HG03520 (cell line): ENCODE measurements at regions not wholly inside any gene's neighbourhood (a gene's known extent, or its start where the extent isn't known, plus 50 kb on each side); places are given as distances from the start of the nearest gene placed in this dataset.

ENCODE experiments used
- ATAC-seq: cut with Tn5 transposase; IDR thresholded peaks from one replicate; pipeline ENCODE4 v1.9.1; 2021; ENCODE audit warnings: mild to moderate bottlenecking, moderate library complexity; ENCODE audit not compliant: unreplicated experiment

DNA sequence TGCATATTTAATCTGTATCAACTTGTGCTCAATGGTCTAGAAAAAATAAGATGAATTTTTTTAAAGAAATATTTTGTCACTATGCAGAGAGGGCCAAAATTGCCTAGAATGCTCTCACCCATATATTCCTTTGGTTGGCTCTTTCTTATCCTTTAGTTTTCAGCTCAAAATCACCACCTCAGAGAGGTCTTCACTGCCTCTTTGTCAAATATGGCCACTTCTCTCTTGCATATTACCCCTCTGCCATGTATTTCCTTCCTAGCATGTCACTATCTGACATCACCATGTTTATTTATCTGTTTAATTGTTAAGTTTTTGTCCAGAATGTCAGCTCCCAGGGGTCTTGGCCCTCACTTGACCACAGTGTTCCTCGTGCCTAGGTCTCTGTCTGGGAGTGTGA, 535.2 kb upstream of the CDH2 start:
- no peak for ATAC-seq

DNA sequence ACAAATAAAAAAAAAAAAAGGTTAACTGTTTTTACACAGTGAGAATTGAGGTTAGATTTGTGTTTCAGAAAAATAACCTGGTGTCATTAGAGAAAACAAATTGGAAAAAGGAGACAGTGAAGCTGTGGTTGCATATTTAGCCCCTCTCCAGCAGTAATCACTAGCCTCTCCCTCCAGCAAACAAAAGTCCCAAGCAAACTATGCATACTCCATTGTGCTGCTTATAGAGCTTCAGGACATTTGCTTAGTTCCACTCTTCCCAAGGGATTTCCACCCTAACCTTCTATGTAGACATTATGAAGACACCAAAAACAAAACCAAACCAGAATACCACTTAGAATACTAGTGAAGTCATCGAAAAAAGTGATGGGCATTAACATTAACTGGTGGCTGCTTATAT, 534.2 kb upstream of the CDH2 start:
- ATAC-seq: no peak

- no peak for ATAC-seq
Observed at GRCh38 chr18:28707006-28707405, 530.1 kb upstream of the CDH2 start.

- ATAC-seq: no peak
Observed at GRCh38 chr18:28706397-28706796, 529.5 kb upstream of the CDH2 start.

DNA sequence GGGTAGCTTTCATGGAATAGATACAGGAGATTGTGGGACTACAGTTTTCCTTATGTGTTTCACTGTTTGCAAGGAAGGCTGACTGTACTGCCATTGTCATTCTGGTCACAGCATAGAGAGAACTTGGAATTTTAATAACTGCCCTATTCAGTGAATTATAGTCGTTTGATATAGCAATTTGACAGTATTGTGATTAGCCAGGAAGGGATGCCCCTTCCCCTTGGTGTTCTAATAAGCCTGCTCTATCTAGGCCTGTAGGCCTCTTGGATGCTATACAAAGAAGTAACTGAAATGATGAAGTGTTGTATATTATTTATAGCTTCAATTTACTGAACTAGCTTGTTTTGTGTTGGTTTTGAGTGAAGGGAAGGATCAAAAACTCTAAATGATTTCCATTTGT, 528.6 kb upstream of the CDH2 start:
- ATAC-seq: no peak

GRCh38 chr18:28692337-28692736, 515.4 kb upstream of the CDH2 start:
- ATAC-seq: no peak

DNA sequence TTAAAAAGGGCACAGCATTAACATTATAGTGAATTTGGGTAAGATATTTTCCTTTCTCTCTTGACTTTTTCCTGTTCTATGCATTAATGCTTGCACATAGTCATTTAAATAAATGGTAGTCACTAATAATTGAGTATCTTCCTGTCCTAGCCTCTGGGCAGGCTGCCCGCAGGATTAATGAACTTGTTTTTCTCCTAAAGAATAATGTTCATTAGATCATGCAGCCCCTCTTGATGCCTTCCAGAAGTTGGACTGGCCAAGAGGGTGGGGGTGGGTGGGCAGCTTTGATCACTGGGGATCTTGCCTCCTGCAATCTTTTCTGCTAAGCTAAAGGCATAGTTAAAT, 514.5 kb upstream of the CDH2 start:
- no peak for ATAC-seq

DNA sequence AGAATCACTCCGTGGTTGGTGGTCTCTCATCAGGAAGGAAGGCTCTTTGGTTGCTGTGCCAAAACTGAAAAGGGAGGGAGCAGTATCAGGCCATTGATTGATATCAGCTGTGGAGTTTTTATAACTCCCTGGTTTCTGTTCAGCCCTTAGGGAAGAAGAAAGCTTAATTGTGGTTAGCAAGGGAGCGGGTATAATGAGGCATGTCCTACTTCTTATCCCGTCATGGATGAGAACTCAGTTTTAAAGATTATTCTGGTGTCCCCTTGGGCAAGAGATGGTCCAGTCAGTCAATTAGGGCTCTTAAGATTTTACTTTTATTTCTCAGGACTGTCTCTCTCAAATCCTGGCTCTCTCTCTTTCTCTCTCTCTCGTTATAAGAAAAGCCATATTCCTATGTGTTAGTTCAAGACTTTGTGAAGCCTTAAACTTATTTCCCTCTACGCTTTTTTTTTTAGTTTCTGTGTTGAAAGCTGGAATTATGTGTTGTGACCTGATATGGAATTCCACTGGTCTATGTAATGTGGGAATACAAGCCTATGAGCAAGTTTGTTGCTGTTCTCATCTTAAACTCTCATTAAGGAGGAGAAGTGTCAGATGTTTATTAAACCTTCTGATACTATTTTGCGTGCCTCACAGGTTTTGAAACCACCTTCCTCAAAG, 514.0 kb upstream of the CDH2 start:
- ATAC-seq: no peak

DNA sequence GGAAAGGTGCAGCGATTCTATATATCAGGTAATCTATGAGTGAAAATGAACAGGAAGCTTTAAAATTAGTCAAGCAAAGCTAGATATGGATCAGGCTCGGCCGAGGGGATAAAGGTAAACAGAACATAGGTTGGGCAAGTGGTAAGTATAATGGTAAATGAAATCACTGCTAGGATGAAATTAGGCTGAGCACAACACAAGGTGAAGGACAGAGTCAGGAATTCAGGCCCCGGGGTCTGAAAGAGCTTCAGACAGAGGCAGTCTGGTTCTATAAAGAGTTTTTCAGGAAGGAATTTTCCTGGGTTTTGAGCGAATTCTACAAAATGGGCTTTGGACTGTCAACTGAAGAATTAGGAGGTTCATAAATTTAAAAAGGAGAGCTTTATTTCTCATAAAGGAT, 513.2 kb upstream of the CDH2 start:
- ATAC-seq: no peak

DNA sequence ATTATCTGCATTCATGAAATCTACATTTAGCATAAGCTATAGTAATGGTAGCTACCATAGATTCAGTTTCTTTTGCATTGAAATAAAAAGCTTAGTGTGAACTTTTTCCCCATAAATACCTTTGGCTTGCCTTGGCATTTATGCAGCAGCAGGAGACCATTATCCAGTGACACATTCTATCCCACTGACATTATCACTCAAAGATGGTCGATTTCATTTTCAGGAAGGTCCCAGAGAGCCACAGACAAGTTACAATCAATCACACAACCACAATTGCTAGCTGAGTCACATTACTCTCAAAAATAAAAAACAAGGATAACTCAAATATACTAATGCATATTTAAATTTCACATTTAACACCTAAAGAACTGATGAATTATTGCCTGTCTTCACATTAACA, 512.7 kb upstream of the CDH2 start:
- no peak for ATAC-seq

DNA sequence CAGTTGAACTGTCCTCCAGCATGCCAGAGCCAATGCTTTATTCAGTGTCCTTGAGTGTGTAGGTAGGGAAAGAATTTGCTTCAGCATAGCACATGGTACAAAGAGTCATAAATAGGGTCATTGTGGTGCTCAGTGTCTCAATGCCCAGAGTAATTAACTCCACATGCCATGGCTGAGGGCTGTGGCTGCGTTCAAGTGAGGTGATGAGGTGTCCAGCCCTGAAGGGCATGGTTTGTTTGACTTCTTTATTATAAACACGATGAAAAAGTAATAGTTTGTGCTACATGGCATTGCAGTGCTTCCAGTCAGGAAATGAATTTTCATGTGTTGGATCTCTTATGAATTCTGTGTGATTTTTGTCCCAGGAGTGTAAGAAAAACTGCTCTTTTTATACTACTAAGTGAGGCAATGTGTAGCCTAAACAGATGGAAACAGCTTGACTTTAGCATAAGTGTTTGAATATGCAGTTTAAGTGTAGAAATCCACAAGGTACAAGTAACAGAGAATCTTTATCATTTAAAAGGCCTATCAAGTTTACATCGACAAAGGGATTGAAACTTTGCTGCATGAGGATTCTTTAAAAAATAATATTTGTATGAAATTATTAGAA, 507.9 kb upstream of the CDH2 start:
- no peak for ATAC-seq

DNA sequence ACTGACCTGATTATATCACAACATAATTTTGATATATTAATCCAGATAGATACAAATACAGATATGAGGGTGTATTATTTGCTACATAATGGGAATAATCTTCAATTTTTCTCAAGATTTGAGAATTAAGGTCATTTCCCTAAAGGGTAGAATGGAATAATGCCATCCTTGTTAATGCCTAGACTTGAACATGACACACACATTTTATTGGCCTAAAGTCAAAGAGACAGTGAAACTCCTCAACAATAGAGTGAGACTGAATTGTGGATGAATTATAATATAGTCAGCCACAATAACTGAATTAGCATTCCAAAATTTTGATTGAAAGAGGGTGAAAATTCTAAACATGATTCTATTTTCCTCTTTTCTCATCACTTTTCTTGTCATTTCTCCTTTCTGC, 506.0 kb upstream of the CDH2 start:
- no peak for ATAC-seq

DNA sequence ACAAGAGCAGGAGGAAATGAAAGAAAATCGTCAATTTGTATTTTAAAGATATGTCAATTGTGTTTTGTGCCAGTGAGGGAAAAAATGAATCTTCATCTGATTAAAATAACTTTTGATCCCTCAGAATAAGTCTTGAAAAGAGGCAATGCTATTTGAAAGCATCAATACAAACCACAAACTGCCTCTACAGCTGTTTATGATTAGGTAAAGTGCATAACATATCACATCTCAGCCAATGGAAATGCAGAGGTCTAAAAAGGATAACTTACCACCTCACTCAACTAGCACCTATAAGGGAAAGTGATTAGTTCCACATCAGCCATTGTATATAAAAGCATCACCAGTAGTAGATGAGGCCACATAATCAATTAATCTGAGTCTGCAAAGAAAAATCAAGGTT, 492.2 kb upstream of the CDH2 start:
- ATAC-seq: no peak

DNA sequence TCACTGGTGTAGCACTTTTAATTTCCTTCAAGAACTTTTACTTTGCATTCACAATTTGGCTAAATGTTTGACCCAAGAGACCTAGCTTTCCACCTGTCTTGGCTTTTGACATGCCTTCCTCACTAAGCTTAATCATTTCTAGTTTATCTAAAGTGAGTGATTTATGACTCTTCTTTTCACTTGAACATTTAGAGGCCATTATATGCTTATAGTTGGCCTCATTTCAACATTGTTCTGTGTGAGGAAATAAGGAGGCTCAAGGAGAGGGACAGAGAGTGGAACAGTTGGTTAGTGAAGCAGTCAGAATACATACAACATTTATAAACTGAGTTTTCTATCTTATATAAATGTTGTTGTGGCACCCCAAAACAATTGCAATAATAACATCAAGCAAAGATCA, 489.3 kb upstream of the CDH2 start:
- no peak for ATAC-seq

DNA sequence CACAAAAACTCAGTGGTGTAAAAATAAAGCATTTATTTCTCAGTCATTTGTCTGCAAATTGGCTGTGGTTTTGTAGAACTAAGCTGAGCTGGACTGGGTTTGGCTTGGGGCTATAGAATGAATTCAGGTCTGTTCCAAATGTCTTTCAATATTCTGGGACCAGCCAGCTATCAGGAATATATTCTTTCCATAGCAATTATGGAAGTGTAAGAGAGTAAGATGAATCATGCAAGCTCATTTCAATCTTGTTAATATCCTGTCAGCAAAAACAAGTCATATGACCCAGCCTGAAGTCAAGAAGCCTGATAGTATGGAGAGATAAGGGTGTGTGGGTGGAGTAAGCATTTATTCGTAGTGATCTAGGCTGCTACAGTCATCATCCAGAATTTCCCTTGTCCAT, 481.0 kb upstream of the CDH2 start:
- ATAC-seq: no peak

DNA sequence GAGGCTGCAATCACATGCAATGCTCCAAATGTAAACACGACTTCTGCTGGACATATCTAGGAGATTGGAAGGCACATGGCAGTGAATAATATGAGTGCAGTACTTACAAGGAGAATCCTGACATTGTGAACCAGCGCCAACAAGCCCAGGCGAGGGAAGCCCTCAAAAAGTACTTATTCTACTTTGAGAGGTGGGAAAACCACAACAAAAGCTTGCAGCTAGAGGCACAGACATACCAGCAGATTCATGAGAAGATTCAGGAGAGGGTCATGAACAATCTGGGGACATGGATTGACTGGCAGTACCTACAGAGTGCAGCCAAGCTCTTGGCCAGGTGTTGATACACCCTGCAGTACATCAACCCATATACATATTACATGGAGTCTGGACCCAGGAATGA, 475.7 kb upstream of the CDH2 start:
- no peak for ATAC-seq

GRCh38 chr18:28651298-28651697, 474.4 kb upstream of the CDH2 start:
- no peak for ATAC-seq

DNA sequence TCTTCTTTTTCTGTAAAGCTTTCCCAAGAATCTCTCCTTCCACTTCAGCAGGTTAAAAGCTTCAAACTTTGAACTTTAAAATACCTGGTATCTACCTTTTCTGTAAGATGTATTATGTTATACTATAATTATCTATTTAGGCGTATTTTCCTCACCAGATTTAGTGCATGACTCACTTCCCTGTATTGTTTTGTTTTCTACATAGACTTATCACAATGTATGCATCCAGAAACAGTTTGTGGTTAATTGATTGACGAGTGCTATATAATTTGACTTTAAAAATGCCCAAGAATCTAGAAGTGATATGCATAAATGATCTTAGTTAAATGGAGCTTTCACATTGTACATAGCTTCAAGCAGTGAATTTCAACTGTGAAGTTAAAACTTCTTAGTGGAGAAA, 473.9 kb upstream of the CDH2 start:
- no peak for ATAC-seq

DNA sequence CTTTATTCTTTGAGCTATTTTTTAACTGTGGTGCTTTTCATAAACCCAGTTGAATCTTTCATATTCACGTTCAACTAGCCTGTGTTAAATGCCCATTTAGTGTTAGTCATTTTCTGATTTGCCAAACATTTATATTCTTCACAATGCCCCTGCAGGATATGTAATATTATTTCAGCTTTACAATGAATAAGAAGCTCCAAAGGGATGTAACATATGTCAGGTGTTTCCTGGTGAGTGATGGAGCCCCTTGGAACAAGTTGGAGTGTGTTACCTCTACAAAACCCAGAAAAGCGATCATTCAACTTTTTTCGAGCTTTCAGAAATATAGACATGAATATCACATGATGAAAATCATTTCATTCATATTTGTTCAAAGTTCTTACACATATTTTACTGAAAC, 471.0 kb upstream of the CDH2 start:
- no peak for ATAC-seq

GRCh38 chr18:28637897-28638296, 461.0 kb upstream of the CDH2 start:
- no peak for ATAC-seq

DNA sequence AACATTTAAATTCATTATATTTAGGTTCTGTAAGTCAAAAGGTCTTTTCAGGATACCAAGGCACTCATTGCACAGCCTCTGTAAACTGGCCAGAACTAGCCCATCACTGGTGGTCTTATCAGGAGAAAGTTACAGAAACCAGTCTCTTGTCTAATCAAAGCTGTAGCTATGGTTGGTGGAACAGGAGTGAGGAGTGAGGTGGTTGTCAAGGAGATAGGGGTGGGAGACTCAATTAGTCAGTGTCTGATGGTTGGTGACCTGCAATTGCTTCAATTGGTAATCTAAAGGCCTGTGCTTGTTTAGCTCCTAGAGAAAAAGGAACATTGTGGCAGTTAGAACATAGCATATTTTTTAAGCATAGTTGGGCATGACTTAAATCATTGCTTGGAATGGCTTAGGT, 458.6 kb upstream of the CDH2 start:
- ATAC-seq: no peak

- ATAC-seq: no peak
Observed at GRCh38 chr18:28626756-28627155, 449.8 kb upstream of the CDH2 start.

DNA sequence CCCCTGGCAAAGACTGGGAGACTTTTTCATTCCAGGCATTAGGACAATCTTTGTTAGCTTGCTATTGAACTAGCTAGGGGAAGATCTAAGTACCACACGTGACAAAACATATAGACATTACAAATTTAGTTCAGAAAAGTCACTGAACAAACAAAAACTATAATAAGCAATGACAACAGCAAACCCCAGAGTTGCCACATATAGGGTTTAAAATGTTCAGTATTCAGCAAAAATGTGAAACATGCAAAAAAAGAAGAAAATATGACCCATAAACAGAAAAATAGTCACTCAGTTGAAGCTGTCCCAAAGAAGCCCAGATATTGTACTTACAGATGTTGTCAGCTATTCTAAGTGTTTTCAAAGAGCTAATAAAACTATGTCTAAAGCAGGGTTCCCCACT, 431.1 kb upstream of the CDH2 start:
- ATAC-seq: no peak
